SIG-M5 (cell line): ENCODE measurements at regions not wholly inside any gene's neighbourhood (a gene's known extent, or its start where the extent isn't known, plus 50 kb on each side); places are given as distances from the start of the nearest gene placed in this dataset.
"Not testable (repeated sequence)": the region's sequence is repeated elsewhere in the genome, so short reads cannot be mapped to it uniquely, and the experiment has no call there.

ENCODE experiments used
- DNase-seq: peaks from one replicate; lab custom pipeline; 2025; lab: John Stamatoyannopoulos, UW

DNA sequence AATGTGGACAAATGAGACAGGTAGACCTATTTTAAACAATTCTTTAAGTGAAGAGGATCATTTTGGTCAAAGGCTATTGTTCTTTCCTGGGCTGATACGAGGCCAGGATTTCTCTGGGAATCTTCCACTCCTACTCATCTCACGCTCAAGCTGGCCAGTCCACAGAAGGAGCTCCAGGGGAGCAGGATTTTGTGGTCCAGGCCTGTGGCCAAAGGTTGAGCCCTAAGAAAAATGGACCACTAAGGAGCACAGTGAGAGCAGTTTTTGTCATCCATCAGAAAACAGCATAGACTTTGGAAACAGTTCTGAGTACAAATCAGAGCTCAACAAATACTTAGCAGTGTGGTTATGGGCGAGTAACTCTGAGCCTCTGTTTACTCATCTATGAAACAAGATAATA lies 260.2 kb upstream of the RUNX1 start:
- DNase-seq: no peak

GRCh38 chr21:35303085-35303484 lies 254.0 kb upstream of the RUNX1 start:
- no peak for DNase-seq

DNA sequence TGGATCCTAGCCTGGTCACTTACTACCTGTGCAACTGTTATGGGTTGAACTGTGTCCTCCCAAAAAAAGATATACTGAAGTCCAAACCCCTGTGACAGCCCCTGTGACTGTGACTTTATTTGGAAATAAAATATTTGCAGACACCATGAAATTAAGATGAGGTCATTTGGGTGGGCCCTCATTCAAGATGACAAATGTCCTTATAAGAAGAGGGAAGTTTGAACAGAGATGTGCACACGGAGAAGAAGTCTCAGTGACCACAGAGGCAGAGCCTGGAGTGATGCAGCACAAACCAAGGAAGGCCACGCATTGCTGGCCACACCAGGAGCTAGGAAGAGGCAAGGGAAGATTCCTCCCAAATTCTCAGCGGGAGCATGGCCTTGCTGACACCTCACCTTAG lies 249.7 kb upstream of the RUNX1 start:
- DNase-seq: no peak

DNA sequence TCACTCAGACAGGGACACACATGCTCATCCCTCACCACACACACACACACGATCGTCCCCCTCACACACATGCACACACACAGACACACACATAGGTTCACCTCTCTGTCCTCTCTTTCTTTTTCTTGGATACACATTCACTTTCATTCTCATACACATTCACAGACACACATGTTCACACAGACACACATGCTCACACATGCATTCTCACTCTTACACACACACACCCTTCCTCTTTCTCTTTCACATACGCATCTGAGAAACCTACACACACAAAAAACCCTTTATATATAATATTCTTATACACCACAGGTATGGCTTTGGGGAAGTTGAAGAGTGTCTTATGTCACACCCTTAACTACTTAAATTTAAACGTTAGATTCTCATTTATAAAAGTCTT lies 248.6 kb upstream of the RUNX1 start:
- no peak for DNase-seq

DNA sequence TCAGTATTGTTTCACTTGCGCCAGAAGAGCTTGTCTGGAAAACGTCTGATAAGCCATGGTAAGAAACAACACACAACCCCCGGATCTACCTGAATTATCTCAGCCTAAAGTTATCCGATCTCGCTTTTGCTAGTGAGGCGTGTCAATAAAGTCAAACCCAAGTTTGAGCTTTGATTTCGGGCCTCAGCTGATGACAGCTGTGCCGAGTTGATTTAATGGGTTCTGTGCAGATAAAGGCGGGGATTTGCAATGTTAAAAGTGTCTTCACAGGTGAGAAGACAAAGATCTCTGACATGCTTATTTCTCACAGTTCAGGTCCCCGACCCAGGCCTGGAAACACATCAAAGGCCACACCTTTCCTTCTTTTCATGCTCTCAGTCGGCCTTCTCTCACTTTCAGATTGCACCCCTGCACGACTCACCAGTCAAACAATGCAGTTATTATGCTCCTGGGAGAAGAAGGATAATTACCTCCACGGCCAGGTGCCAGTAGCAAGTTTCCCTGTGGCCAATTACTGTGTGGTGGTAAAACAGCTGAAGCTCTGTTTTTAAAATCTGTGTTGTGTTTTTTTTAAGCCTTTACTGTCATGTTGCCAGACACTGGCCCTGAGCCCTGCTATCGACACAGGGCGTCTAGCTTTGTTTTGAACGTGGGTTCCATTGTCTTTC lies 245.3 kb upstream of the RUNX1 start:
- DNase-seq: no peak

GRCh38 chr21:35291973-35292627 lies 243.0 kb upstream of the RUNX1 start:
- no peak for DNase-seq

DNA sequence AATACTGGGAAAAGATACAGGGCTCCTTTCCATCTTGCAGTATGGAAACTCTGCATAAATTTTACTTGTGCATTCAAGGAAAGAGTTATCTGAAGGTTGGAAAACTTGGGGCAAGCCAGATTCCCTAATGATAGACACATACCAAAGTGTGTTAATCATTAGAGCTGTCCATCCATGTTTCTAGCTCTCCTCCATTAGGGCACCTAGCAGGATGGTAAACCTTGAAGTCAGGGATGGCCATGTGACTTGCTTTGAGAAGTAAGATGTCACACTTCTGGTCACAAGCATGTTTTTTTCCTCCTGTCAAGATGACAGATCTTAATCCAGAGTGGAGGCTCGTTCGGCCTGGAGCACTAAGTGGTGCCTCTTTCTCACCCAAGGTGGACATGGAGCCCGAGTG lies 241.9 kb upstream of the RUNX1 start:
- DNase-seq: no peak

GRCh38 chr21:35288238-35288637 lies 239.1 kb upstream of the RUNX1 start:
- no peak for DNase-seq

DNA sequence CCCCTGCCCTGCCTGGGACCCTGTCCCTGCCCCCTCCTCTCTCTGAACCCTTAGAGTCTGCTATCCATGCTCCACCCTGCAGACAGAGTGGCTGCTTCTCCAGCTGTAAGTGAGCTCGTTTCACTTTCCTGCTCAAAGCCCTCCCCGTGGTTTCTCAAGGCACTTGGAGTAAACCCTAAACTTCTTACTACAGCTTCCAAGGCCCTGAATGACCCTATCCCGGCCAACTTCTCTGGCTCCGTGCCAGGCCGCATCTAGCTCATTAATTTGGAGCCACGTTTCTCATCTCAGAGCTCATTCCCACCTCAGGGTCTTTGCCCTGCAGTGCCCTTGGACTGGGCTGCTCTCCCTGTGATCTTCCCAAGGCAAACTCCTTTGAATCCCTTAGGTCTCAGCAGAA lies 235.1 kb upstream of the RUNX1 start:
- DNase-seq: no peak

- no peak for DNase-seq
Measured at GRCh38 chr21:35282944-35283343, 233.8 kb upstream of the RUNX1 start.

GRCh38 chr21:35281956-35282355 lies 232.9 kb upstream of the RUNX1 start:
- no peak for DNase-seq

GRCh38 chr21:35280231-35280630 lies 231.1 kb upstream of the RUNX1 start:
- no peak for DNase-seq

DNA sequence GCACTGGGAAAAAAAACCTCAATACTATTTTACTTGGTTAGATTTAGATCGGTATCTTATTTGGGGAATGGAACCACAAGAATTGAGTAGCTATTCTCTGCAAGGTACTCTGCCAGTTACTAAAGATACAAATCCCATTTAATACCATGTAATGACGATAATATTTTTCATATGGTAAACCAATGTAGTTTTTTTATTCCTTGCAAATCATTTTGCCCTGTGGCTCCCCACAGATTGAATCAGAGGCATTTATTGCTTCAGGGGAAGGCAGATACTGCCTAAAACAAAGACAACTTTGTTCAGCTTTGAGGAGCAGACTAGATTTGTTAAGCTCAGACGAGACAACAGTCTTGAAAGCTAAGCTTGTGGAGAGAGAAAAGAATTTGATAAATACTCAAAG lies 226.7 kb upstream of the RUNX1 start:
- no peak for DNase-seq

- DNase-seq: no peak
Measured at GRCh38 chr21:35274923-35275322, 225.8 kb upstream of the RUNX1 start.

DNA sequence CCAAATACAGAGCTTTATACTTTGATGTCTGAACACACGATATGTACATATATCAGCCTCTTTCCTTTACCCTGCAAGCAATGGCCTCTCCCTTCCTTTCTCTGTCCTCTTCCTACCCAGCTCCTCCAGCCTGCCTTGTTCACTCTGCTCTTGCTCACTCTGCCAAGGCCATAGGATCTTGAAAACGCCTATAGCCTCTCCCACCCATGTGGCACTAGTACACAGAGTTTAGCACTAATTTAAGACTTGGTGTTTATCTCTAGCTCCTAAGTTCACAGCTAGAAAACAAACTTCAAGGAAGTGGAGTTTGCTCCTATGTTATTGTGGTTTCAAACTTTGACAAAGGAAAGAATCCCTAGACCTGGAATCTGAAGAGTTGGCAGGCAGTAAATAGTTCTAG lies 225.0 kb upstream of the RUNX1 start:
- no peak for DNase-seq

GRCh38 chr21:35273333-35273732 lies 224.2 kb upstream of the RUNX1 start:
- no peak for DNase-seq

GRCh38 chr21:35271344-35272118 lies 222.4 kb upstream of the RUNX1 start:
- not testable (repeated sequence) for DNase-seq

- DNase-seq: no peak
Measured at GRCh38 chr21:35268817-35269216, 219.7 kb upstream of the RUNX1 start.

GRCh38 chr21:35268261-35268660 lies 219.2 kb upstream of the RUNX1 start:
- DNase-seq: no peak

DNA sequence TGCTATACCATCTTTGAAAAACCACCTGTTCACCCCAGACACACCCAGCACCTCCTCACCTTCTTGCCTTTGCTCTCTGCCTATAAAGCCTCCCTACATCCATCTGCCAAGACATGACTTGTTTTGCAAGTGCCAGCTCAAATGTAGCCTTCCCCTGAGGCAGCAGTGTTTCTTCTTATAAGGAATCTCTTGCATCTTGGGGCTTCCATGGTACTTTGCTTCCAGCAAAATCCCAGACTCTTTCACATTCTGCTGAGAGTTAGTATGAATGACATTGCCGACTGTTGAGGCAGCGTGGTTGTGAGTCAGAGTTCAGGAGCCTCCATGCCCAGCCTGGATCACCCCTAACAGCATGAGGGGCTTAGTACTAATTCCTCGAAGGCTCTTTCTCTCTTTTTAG lies 217.4 kb upstream of the RUNX1 start:
- no peak for DNase-seq

- no peak for DNase-seq
Measured at GRCh38 chr21:35265170-35265877, 216.2 kb upstream of the RUNX1 start.

DNA sequence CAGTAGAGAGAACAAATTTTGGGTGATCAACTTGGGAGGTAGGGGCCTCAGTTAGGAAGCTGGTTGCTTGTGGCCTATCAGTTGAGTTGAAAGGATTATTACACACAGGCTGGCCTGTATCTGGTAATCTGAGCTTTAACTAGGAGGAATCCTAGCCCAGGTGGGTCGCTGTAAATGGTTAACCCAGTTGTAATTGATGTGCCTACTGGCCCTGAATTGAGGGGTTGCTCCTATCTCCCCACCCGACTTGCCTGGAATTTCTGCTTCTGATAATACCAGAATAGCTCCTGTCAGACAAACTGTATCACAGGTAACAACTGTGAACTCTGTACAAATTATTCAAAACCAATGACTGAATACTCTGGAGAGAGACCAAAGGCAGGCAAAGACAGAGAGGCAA lies 210.4 kb upstream of the RUNX1 start:
- no peak for DNase-seq

DNA sequence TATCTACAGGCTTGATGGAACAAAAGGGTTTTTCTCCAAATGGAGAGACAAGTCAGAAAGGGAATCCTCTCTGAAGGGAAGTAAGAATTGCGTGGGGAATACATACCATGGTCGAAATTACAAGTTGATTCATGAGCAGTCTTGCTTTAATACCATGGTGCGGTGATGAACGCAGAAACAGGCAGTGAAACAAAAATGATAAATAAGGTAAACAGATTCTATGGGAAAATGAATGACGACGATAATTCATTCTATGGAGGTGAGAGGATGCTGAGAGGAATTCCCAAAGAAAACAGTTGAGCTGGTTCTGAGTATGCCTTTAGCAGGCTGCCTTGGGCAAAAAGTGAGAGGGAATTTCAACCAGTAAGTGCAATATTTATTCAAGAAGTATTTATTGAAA lies 209.4 kb upstream of the RUNX1 start:
- DNase-seq: no peak
